Vagina (tissue), 2 donors: ENCODE measurements at regions not wholly inside any gene's neighbourhood (a gene's known extent, or its start where the extent isn't known, plus 50 kb on each side); places are given as distances from the start of the nearest gene placed in this dataset.

ENCODE experiments used
- DNase-seq, 2 donors: peaks; one replicate each; pipeline ENCODE4 v3.0.0-alpha.2; 2017; ENCODE audit errors: extremely low spot score in 2 of 2
- H3K27ac ChIP-seq: fragments of 200-600 bp; sonication (generic); one replicate; pipeline ENCODE4 v1.5.1; 2019
- H3K27me3 ChIP-seq: fragments of 200-600 bp; sonication (generic); one replicate; pipeline ENCODE4 v1.5.1; 2019
- H3K36me3 ChIP-seq, 2 donors: fragments of 200-600 bp; sonication (generic); one replicate each; pipeline ENCODE4 v1.5.1; 2017 to 2019
- H3K4me1 ChIP-seq: fragments of 200-600 bp; sonication (generic); one replicate; pipeline ENCODE4 v1.5.1; 2019
- H3K4me3 ChIP-seq, 2 donors: fragments of 200-600 bp; sonication (generic); 1 replicate in 1 of 2; 2 replicates in 1 of 2; pipeline ENCODE4 v1.5.1; 2016 to 2019
- H3K9me3 ChIP-seq: fragments of 200-600 bp; sonication (generic); one replicate; pipeline ENCODE4 v1.5.1; 2019
- CTCF ChIP-seq, 3 experiments: fragments of 450-650 bp in 2 of 3; fragments of 200-600 bp in 1 of 3; sonication (generic) in 1 of 3; IDR thresholded peaks; one replicate each; pipeline ENCODE4 v1.5.1; 2017 to 2019; ENCODE audit warnings: antibody characterized with exemption in 3 of 3, mild to moderate bottlenecking in 2 of 3, moderate library complexity in 2 of 3
- POLR2A ChIP-seq, 2 donors: fragments of 450-650 bp; IDR thresholded peaks; one replicate each; pipeline ENCODE4 v1.6.1; 2017; ENCODE audit warnings: antibody characterized with exemption in 2 of 2, mild to moderate bottlenecking in 2 of 2, moderate library complexity in 2 of 2
- POLR2AphosphoS5 ChIP-seq, 2 donors: sonication (generic); formaldehyde crosslinking; IDR thresholded peaks; one replicate each; pipeline ENCODE4 v1.9.0; 2017; ENCODE audit warnings: antibody characterized with exemption in 2 of 2, mild to moderate bottlenecking in 2 of 2, low read depth in 1 of 2; ENCODE audit not compliant: insufficient read depth in 1 of 2
- intact Hi-C: fragments of 100-400 bp; cut with DNase I; formaldehyde crosslinking; loops from one replicate; pipeline ENCODE4 v1.15.1; 2023

DNA sequence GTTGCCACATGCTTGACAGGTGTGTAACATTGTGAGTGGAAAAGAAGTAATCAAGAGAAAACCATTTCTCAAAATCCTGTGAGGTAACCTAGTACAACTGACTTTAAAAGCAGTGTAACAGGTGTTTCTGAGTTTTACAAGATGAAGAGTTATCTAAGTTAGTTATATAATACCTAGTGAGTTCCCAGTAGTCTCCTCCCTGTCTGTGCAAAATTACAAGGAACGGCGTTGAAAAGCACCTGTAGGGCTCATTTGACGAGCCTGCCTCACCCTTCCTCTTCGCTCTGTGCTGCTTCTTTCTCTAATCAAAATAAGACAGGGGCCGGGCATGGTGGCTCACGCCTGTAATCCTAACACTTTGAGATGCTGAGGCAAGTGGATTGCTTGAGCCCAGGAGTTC, 132.9 kb upstream of the SLC30A5 start:
- no peak overlapping the region for H3K27ac ChIP-seq
- H3K9me3 ChIP-seq, result no peaks in the 10 kb centered on the region
- no peak overlapping the region for H3K4me3 ChIP-seq
- H3K36me3 ChIP-seq, result no peaks in the 10 kb centered on the region
- no peak for DNase-seq
- H3K27me3 ChIP-seq, result no peaks in the 10 kb centered on the region
- H3K4me1 ChIP-seq, result peaks cover 12% of the 10 kb centered on the region
- intact Hi-C loops, result loop anchor here (5.0 kb wide), 1 partner anchor 674 kb away; no protein-coding TSS in a partner anchor
- TF ChIP-seq CTCF (IDR thresholded peaks at IDR 0.05), result no peak
- TF ChIP-seq POLR2AphosphoS5 (IDR thresholded peaks at IDR 0.05; ENCODE audit: insufficient read depth in 1 of 2, low read depth in 1 of 2), result no peak
- no peak for TF ChIP-seq POLR2A (IDR thresholded peaks at IDR 0.05)

DNA sequence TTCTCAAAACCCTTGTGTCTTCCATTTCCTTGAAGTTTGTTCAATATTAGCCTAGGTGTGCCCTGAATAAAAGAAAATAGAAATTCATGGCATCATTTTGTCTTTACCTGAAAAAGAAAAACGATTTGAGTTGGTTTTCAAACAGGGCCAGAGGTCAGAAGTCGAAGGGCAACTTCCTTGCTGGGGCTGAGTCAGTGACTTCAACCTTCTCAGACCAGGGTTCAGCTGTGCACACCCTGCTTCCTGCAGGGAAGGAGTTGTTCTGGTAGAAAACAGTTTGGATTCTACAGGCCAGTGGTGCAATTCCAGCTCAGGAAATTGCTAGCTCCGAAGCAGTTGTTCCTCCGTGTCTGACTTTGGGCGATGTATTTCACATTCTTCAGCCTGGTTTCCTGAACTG, 132.1 kb upstream of the SLC30A5 start:
- no peak overlapping the region for H3K27ac ChIP-seq

DNA sequence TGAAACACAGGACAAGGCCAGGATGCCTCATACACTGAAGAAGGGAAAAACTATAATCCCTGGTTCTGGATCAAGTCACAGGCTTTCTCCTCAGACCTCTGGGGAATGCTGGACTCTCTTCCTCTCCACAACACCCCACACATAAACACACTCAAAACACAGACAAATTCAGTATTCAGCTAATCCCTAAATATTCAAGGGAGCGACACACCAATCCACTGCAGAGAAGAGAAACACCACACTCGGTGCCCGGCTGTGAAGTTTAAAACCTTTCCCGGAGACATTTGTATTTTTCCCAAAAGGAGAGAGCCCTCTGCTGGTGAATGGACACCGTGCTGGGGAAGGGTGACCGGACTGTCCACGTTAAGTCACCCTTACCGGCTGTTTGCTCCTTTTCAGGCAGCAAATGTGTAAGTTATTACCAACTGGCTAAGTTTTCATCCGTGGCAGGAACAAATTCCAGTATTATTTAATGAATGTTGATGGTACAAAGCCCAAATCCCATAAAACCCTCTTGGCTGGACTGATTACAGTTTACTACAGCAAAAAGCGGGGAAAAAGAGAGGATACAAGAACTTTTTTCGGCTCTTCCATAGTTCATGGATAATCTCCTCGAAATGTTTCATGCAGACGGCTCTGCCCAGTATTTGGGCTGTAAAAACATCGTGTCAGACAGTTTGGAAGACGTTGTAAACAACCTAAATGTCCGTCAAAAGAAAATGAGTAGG, 130.9 kb upstream of the SLC30A5 start:
- peak overlapping the region in 1 of 2 donors; percentile 19 for H3K4me3 ChIP-seq
- intact Hi-C loops, result loop anchor here (5.0 kb wide), 1 partner anchor 676 kb away; no protein-coding TSS in a partner anchor
- H3K36me3 ChIP-seq, result no peaks in the 10 kb centered on the region
- peak overlapping the region; percentile 69 for H3K27ac ChIP-seq
- H3K9me3 ChIP-seq, result no peaks in the 10 kb centered on the region
- peaks cover 12% of the 10 kb centered on the region for H3K4me1 ChIP-seq
- DNase-seq, result no peak
- H3K27me3 ChIP-seq, result no peaks in the 10 kb centered on the region
- peak in 1 of 2 donors; percentile 68 for TF ChIP-seq POLR2AphosphoS5 (IDR thresholded peaks at IDR 0.05; ENCODE audit: insufficient read depth in 1 of 2, low read depth in 1 of 2)
- TF ChIP-seq CTCF (IDR thresholded peaks at IDR 0.05), result peak; percentile 64 to 74 (median 68)
- no peak for TF ChIP-seq POLR2A (IDR thresholded peaks at IDR 0.05)

More for the DNA sequence above, 132.1 kb upstream of the SLC30A5 start:
- H3K27me3 ChIP-seq, result no peaks in the 10 kb centered on the region
- intact Hi-C loops, result loop anchor here (5.0 kb wide), 1 partner anchor 674 kb away; no protein-coding TSS in a partner anchor
- no peaks in the 10 kb centered on the region for H3K36me3 ChIP-seq
- H3K9me3 ChIP-seq, result no peaks in the 10 kb centered on the region
- TF ChIP-seq CTCF (IDR thresholded peaks at IDR 0.05) (no peak), POLR2AphosphoS5 (IDR thresholded peaks at IDR 0.05; ENCODE audit: insufficient read depth in 1 of 2, low read depth in 1 of 2) (no peak), POLR2A (IDR thresholded peaks at IDR 0.05) (no peak)
- H3K4me1 ChIP-seq, result peaks cover 12% of the 10 kb centered on the region
- DNase-seq, result no peak
- no peak overlapping the region for H3K4me3 ChIP-seq

DNA sequence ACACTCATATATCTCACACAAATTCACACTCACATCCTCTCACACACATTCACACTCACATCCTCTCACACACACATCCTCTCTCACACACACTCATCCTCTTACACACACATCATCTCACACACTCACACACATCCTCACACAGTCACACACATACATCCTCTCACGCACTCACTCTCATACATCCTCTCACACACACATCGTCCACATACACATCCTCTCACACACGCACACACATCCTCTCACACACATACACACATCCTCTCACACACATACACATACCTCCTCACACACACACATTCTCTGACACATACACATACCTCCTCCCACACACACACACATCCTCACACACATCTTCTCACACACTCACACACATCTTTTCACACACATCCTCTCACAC, 129.1 kb upstream of the SLC30A5 start:
- peaks cover 12% of the 10 kb centered on the region for H3K4me1 ChIP-seq
- no peaks in the 10 kb centered on the region for H3K36me3 ChIP-seq
- no peak overlapping the region for H3K4me3 ChIP-seq
- TF ChIP-seq POLR2A (IDR thresholded peaks at IDR 0.05), result no peak
- no peak for TF ChIP-seq POLR2AphosphoS5 (IDR thresholded peaks at IDR 0.05; ENCODE audit: insufficient read depth in 1 of 2, low read depth in 1 of 2)
- no peak for TF ChIP-seq CTCF (IDR thresholded peaks at IDR 0.05)
- intact Hi-C loops, result loop anchor here (5.0 kb wide), 1 partner anchor 677 kb away; no protein-coding TSS in a partner anchor
- no peaks in the 10 kb centered on the region for H3K27me3 ChIP-seq
- H3K9me3 ChIP-seq, result no peaks in the 10 kb centered on the region
- H3K27ac ChIP-seq, result no peak overlapping the region
- DNase-seq, result no peak

- Histone ChIP-seq H3K27ac (no peak overlapping the region), H3K4me1 (peaks cover 12% of the 10 kb centered on the region), H3K36me3 (no peaks in the 10 kb centered on the region), H3K27me3 (no peaks in the 10 kb centered on the region), H3K4me3 (no peak overlapping the region), H3K9me3 (no peaks in the 10 kb centered on the region)
- no peak for DNase-seq
- TF ChIP-seq POLR2A (IDR thresholded peaks at IDR 0.05) (no peak), POLR2AphosphoS5 (IDR thresholded peaks at IDR 0.05; ENCODE audit: insufficient read depth in 1 of 2, low read depth in 1 of 2) (no peak), CTCF (IDR thresholded peaks at IDR 0.05) (no peak)
- intact Hi-C loops, result no loop called here
Measured at GRCh38 chr5:68965926-68966325, 127.9 kb upstream of the SLC30A5 start.
